ELF-1 (cell line): ENCODE measurements at regions not wholly inside any gene's neighbourhood (a gene's known extent, or its start where the extent isn't known, plus 50 kb on each side); places are given as distances from the start of the nearest gene placed in this dataset.

Source experiments
- DNase-seq: peaks from one replicate; pipeline ENCODE4 v3.0.0-alpha.2; 2016; ENCODE audit warnings: low read depth, low spot score

DNA sequence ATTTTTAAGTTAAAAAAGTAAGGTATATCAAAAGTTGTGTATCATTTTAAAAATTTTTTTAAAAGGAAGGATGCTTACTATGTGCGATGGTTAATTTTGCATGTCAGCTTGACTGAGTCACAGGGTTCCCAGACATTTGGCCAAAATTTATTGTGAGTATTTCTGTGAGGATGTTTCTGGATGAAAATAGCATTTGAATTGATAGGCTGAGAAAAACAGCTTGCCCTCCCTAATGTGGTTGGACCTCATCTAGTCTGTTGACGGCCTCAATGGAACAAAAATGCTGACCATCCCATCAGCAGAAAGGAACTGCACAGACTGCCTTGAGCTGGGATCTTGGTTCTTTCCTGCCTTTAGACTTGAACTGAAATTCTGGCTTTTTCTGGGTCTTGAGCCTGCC, 724.5 kb downstream of the NCAM2 start:
- no peak for DNase-seq

DNA sequence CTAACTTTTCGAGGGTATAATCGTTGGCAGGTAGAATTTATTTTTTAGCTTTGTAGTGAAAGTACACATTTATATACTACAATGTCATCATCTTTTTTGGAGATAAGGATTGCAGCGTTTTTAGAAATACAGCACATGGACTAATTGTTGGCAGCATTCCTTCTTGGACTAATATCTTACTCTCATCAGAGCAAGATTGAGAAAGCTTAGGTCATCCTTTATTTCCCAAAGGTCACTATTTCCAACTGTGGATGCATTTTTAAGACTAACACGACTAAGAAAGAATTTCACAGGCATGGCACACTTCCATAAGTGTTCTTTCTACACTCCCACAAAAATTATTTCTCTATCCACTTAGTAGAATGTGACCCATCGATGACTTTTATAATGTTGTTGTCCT, 732.3 kb downstream of the NCAM2 start:
- DNase-seq: no peak

DNA sequence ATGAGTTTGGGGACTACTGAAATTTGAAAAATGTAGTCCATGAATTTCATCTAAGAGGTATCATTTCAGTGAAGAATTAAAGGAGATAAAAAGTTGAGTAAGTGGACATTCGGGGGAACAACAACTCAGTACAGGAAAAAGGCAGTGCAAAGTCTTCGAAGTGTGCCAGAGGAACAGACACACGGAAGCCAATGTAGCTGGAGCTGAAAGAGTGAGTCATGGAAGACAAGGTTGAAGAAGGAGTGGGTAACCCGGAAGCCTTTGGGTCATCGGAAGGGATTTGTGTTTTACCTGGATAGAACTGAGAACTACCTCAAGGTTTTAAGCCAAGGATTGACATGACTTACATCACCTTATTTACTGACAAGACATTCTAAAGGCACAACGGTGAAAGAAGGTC, 733.4 kb downstream of the NCAM2 start:
- DNase-seq: no peak

DNA sequence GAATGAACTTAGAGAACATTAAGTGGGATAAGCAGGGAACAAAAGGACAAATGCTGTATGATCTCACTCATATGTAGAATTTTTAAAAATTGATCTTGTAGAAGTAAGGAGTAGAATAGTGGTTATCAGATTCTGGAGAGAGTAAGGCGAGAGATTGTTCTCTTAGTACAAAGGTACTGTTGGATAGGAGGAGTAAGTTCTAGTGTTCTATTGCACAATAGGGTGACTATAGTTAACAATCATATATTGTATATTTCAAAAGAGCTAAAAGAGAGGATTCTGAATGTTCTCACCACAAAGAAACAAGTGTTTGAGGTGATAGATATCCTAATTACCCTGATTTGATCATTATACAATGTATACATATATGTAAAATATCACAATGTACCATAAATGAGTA, 735.9 kb downstream of the NCAM2 start:
- no peak for DNase-seq

DNA sequence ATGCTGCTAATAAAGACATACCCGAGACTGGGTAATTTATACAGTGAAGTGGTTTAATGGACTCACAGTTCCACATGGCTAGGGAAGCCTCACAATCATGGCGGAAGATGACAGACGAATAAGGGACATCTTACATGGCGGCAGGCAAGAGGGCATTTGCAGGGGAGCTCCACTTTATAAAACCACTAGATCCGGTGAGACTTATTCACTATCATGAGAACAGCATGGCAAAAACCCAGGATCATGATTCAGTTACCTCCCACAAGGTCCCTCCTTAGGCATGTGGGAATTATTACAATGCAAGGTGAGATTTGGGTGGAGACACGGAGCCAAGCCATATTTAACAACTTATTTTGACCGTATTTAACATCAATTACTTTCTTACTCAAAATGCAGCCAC, 739.0 kb downstream of the NCAM2 start:
- DNase-seq: no peak

DNA sequence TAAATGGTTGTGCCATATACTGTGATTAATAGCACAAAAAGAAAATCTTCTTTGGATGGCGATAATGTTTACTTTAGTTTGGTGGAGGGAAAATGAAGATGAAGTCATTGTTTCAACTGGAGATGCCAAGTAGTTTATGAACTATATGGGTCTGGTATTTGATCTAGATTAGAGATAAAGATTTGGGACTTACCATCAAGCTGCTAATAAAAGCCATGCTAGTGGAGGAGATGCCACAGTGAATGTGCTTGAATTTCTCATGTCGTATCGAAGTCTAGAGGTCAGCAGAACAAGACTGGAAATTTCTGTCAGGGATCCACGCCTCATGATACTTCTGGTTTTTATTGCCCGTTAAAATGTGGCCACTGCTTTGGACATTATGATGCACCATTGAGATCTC, 742.0 kb downstream of the NCAM2 start:
- DNase-seq: no peak

DNA sequence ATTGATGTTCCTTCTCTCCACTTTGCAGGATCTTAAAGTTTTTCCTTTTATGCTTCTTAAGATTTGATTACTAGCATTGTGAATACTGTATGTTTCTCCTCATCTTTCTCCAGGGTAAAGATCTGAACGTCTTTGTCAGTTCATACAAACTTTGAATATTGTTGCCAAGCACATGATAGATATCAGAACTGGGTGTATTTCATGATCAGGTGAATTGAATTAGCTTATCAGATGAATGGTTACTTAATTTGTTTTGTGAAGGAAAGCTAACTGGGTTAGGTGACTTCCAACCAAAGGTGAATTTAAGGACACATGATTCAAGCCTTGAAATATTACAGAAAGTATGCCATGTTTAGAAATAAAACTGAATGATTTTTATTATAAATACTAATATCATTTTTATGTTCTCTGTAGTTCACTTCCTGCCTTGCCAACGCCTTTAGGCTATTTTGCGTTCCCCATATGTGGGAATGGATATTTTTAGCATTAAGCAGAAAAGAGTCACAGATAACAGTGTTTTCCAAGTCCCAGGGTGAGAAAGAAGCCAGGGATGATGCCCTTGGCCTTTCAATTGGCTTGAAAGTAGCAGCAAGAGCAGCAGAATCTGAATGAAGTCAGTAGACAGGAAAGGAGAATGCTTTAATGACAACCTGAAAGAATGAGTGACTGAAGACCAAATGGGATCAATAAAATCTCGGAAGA, 752.1 kb downstream of the NCAM2 start:
- DNase-seq: no peak

DNA sequence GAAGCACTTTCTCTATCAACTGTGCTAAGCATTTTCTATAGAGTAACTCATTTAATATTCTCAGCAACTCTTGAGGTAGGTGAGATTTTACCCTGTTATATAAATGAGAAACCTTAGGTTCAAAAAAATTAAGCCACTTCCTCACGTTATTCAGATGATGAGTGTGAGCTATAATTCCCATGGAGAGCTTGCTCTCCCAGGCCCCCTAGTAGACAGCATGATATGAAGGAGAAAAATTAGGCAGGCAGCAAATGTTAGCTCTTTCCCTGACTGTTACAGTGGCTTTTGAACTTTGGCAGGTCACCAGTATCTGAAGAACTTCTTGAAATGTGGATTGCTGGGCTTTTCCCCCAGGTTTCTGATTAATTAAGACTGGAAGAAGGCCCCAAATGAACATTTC, 753.1 kb downstream of the NCAM2 start:
- DNase-seq: no peak

DNA sequence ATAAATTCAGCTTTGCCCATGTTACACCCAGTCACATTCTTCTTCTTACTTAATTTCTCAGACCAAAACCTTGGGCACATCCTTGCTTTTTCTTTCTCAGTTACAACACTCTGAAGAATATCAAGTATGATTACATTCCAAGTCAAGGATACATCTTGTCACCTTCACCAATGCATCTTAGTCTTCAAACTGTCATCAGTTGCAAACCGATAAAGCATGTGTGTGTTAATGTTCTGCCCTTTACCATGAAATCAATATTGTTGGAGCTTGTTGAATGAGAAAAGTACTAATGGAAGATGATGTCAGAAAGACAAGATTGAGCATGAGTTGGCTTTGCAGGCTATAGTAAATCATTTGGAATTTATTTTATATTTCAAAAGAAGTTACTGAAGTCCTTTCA, 764.6 kb downstream of the NCAM2 start:
- DNase-seq: no peak

DNA sequence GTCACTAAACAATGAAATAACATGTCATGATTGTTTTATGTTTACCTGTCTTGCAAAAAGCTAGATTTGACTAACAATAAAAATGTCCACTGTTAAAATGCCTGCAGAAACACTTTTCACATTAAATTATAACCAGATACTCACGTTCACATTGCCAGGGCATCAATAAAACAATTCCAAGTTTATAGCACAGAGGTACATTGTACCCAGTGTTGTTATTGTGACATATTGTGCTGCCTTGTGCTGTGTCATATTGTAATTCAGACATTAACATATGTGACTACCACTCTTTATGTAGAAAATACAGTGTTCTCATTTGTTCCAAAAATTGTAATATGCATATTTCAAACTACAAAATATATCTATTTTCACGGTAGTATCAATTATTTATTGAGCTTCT, 766.1 kb downstream of the NCAM2 start:
- DNase-seq: no peak

DNA sequence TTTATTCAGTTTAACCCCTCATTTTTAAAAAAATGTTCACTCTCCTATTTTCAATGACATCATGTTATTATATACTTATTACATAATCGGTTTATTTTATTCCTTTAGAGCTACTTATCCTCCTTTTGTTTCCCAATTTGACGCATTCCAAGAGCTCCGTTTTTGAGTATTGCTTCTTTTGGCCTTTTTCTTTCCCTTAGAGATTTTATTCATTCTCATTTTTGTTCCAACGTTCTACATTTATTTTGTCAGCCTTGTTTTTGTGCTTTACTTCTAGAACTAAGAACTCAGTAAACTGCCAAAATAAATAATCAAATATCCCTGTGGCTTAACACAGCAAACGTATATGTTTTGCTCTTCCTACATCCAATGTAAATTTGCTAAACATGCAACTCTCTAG, 769.1 kb downstream of the NCAM2 start:
- no peak for DNase-seq

DNA sequence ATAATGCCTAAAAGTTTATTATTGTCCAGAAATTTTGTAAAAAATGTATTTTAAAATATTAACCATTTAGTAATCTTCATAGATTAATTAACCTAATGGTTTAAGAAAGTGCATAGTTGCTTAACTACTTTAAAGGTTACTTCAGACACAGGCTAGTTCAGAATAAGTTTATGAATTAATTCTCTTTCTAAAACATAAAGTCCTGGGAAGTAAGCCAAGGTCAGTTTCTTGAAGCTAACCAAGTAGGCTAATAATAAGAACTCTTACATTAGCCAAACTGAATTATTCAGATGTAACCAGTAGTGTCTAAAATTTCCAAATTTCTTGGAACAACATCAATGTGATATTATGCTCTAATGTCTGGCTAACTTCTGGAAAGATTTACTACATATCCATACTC, 790.4 kb downstream of the NCAM2 start:
- no peak for DNase-seq

DNA sequence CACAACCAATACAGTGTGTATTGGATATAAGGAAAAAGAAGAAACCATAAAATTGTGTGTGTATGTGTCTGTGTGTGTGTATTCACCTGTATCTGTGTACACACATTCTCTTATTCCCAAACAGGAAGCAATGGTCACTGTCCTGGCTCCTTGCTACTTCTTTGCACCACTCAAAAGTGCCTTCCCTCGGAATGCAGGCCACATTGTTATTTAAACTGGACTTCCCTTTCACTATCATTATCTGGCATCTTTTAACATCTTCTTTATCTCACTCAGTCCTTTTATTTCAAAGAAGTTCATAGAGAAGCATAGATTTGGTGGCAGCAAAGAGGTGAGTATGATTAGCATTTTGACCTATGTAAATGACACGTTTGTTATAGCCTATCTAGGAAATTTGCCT, 803.7 kb downstream of the NCAM2 start:
- no peak for DNase-seq

DNA sequence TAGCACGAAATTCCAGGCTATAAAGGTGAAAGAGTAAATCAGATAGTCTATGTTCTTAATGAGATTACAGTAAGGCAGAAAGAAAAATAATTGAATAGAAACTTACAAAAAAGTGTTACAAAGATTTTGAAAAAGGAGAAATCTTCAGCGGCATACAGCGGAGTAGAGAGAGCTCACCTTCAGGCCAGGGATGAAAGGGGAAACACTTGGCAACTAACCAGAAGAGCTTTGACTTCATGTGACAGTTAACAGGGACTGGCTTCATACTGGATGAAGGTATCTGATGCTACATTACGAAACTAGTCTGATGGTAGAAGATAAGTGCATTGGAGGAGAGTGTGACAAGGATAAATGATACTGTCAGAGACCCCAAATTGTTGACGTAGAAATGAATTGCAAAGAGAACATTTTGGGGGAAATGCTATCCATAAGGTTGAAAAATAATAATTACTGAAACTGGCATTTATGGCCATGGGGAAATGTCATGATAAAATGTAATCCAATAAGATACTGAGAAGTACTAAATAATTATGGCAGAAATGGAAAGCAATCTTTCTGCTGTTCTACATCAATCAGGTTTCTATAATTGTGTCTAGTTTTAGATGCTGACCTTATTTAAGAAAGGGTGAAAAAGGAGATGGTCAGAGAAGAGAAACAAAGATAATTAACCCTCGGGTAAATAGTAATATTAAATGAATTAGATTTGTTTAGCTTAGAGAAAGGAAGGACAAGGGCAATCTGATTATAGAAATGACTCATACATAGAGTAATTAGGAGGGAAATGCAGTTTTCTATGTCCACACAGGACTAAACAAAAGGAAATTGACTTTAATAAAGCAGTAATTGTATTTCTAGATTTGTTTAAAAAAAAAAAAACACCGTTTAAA, 808.7 kb downstream of the NCAM2 start:
- no peak for DNase-seq

DNA sequence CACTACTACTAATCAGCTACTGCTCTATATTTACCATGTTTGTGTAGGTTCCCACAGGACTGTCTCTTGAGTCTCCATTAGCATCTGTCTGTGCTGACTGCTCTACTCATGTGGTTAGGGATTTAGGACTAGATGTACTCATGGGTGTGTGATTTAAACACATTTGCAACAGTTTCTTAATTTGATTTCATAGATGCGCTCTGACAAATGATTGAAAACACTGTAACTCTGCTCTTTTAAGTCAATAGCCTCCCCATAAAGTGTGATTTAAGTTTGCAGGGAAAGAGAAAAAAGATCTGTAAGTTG, 809.3 kb downstream of the NCAM2 start:
- no peak for DNase-seq

DNA sequence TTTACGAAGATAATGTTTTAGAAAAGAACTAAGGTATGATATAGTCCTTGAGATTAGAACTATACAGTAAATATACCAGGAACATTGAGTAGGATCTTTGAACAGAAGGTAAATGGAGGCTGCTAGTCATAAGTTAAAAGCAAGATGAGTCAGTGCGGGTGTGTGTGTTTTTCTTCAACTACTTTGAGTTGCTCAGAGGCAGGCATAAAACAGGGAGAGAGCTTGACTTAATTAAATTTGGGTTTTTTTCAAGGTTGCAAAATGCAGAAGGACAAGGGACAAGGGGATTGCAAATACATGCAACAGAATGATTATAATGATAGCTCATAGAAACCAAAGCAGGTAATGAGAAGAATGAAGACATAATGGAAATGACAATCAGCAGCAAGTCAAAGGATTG, 815.1 kb downstream of the NCAM2 start:
- DNase-seq: no peak

DNA sequence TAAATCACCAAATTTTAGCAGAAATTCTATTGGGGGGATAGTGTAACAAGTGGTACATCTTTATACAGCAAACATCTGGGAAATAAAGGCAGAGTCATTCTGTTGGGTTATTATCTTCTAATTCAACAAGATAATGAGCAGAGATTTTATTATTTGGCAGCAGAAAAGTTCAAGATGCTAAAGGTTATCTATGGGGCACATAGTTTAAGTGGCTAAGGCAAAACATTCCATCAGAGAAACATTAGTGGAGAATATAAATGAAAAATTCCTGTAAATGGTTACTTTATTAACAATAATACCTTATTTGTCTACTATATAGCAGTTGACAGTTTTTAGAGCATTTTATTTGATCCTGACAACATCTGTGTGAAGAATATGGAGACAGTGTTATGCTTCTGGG, 815.7 kb downstream of the NCAM2 start:
- DNase-seq: no peak

DNA sequence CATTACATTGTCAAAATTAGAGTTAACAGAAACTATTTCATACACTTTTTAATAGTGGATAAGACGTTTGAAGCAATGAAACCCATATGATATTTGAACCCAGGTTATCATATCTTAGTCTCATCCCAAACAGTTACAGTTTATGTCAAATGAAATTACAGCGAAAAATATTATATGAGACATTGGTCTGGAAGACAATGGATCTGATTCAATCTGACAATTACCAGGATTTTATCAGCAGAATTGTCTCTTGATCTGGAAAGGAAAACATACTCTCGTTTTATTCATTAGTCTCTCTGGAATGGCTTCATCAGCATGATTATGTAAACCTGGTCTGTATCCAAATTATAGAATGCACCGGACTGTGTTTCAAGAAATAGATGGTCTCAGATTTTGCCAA, 818.6 kb downstream of the NCAM2 start:
- DNase-seq: no peak

DNA sequence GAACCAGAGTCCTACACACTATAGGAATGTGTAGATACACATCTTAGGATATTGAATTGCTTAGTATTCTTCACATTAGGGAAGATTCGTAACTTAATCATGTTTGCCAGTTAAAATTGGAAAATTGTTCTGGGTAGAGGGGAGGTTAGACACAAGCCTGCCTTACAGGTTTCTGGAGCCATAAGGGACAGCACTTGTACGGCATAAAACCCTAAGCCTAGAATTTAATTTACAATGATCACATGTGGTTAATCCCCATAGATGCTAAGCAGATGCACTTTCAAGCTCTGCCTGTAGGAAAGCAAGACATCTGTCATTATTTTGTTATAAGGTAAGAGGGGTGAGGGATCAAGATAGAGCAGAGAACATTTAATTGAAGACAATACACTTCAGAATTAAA, 820.7 kb downstream of the NCAM2 start:
- DNase-seq: no peak

DNA sequence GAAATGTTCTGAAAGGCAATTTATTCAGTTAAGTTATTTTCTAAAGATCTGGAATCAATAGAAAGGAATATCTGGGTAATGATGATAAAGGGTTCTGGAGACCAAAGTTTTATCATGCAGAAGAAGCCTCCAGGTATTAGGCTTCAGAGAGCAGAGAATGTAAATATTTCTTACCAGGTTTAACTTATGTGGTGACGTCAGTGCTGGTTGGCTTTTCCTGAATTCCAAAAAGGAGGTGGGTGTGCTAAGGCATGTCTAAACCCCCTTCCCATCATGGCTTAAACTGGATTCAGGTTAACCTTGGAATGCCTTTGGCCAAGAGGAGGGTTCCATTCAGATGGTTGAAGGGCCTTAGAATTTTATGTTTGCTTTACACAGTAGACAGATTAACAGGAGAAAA, 829.9 kb downstream of the NCAM2 start:
- no peak for DNase-seq

DNA sequence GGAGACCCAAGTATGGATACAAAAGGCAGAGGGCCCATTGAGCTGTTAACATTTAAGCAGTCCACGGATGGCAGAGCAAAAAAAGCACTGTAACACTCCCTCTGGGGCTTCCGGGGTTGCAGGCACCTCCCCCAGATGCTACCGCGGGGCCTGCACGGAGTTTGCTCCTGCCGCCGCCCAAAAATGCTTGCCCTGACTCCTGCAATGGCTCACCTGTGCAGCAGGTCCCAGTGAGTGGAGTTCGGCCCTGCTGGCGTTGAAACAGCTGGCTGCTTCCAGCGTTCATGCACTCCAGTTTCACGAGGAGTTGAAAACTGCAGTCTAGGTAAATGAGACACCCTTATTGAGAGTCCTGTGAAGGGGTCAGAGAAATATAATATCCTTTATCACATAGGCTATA, 832.8 kb downstream of the NCAM2 start:
- DNase-seq: no peak

DNA sequence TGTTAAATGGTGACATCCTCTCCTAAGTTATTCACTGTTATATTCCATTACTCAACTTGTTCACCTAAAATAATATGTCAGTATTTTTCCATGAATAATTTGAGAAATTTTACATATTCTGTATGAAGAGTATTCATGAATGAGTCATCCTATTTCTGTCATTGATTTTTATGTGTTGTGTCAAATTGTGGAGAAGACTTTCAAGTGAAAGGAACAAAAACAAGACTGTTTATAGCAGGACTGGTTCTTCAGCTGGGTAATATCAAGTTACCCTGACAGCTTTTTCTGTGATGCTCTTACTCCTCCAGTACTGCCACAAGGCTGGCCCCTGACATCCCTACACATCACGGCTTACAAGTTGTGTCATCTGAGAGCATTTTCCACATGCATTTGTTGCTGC, 847.7 kb downstream of the NCAM2 start:
- no peak for DNase-seq

DNA sequence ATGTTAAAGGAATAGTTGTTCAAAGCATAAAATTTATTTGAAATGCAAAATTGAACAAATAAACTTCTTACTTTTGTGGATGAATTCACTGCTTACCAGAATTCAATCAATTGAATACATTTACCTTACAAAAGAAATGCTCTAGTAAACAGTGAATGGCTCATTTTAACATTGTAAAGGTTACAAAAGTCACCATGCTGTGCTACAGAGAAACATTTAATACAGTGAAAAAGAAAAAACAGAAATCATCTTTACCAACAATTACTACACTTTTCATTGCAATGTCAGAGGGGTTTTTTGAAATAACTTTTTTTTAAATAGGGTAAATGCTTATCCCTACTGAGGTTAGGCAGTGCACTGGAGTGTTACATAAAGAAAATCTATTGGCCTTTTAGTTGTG, 853.0 kb downstream of the NCAM2 start:
- no peak for DNase-seq

DNA sequence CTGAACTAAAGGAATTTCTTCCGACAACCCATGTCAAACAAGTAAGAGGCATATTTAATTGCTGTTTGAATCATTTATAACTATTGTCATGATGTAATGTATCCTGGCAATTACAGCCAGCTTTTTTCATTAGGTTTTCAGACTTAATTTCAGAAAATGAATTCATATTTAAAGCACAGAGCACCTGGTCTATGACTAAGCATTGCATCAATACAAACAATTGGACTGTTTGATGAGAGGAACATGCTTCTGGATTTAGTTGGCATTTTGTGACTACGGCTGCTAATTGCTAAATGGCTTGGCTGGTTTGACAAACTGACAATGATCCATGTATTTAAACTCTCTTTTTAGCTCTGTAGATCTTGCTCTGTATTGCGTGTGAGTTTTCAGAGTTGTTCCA, 853.4 kb downstream of the NCAM2 start:
- DNase-seq: no peak
